ENCODE measurements at regions not wholly inside any gene's neighbourhood (a gene's known extent, or its start where the extent isn't known, plus 50 kb on each side); places are given as distances from the start of the nearest gene placed in this dataset.

- Histone ChIP-seq H3K4ac (ENCODE audit: low read depth, low read length) (no peak overlapping the region), H4K20me1 (ENCODE audit: insufficient read depth, low read length) (no peaks in the 10 kb centered on the region), H3K56ac (ENCODE audit: extremely low read depth, insufficient read depth, low read length) (no peak overlapping the region), H2BK15ac (ENCODE audit: low read depth, low read length) (no peak overlapping the region), H2AK5ac (ENCODE audit: low read depth, low read length) (no peak overlapping the region), H3K18ac (ENCODE audit: low read depth, low read length) (no peak overlapping the region), H3K79me1 (ENCODE audit: low read depth in 1 of 2, low read length in 2 of 2) (no peaks in the 10 kb centered on the region), H4K5ac (ENCODE audit: low read depth, low read length) (no peak overlapping the region), H2AK9ac (replicated peaks; ENCODE audit: low read depth, low read length, poor library complexity) (no peak overlapping the region), H3K4me2 (ENCODE audit: low read depth, low read length) (no peak overlapping the region), H2BK20ac (ENCODE audit: low read depth, low read length) (no peak overlapping the region), H3K27me3 (ENCODE audit: control insufficient read depth, insufficient read depth, low read length) (peaks cover 3% of the 10 kb centered on the region; the same call in 1 of the 2 replicates), H3K9me3 (ENCODE audit: control insufficient read depth, insufficient read depth, low read length) (no peaks in the 10 kb centered on the region), H3K4me1 (ENCODE audit: control insufficient read depth, insufficient read depth, low read length) (peaks cover 9% of the 10 kb centered on the region), H3K23ac (ENCODE audit: low read depth, low read length) (no peak overlapping the region), H4K91ac (ENCODE audit: insufficient read depth, low read depth, low read length) (no peak overlapping the region), H2BK120ac (ENCODE audit: low read depth, low read length) (no peak overlapping the region), H3K36me3 (ENCODE audit: control insufficient read depth, insufficient read depth, low read length) (no peaks in the 10 kb centered on the region), H3K9ac (ENCODE audit: low read depth, low read length) (no peak overlapping the region), H2AFZ (replicated peaks; ENCODE audit: low read length, poor library complexity) (no peak overlapping the region), H3K27ac (ENCODE audit: insufficient read depth, low read length) (no peak overlapping the region), H2BK5ac (ENCODE audit: low read depth, low read length, poor library complexity, severe bottlenecking) (no peak overlapping the region), H3K14ac (replicated peaks; ENCODE audit: low read depth, low read length) (no peak overlapping the region), H4K8ac (ENCODE audit: low read depth in 2 of 2, low read length in 2 of 2) (no peak overlapping the region), H3K9me1 (ENCODE audit: insufficient read depth, low read length) (0 out of 2 replicates have a peak, but pooled peaks cover 4% of the 10 kb centered on the region), H3K4me3 (ENCODE audit: insufficient read depth, low read depth, low read length) (no peak overlapping the region)
- dilution Hi-C loops (cut with HindIII; ENCODE audit: low sequenced_read_pairs, unreplicated experiment) (no loop called here), intact Hi-C loops (cut with micrococcal nuclease) (no loop called here), in situ Hi-C loops (cut with MboI; ENCODE audit: low sequenced_read_pairs) (no loop called here)
- BruUV-seq (replicated peaks): no TSS peak
- no CpG with 5 or more reads among the region's 2 CpGs for WGBS, 2 experiments (ENCODE audit: extremely low coverage in 2 of 2, insufficient read length in 1 of 2)
- CTCF ChIA-PET: interaction anchor here (0.6 kb wide), 1 partner anchor 43 kb away, joined by 3 read pairs; no protein-coding TSS in a partner anchor
- DNase-seq (no peak), ATAC-seq (ENCODE audit: low read depth) (no peak)
- TF ChIP-seq USF2 (IDR thresholded peaks at IDR 0.05; ENCODE audit: low read depth, low read length) (no peak), RFX5 (IDR thresholded peaks at IDR 0.05; ENCODE audit: low read depth, low read length) (no peak), FOS (IDR thresholded peaks at IDR 0.05; ENCODE audit: low read depth, low read length) (no peak), SMC3 (IDR thresholded peaks at IDR 0.05; ENCODE audit: low read depth, low read length) (no peak), CHD1 (IDR thresholded peaks at IDR 0.05; ENCODE audit: low read depth, low read length) (no peak), MAFK (IDR thresholded peaks at IDR 0.05; ENCODE audit: low read depth, low read length) (no peak), ELK1 (IDR thresholded peaks at IDR 0.05; ENCODE audit: borderline replicate concordance, low read depth, low read length) (no peak)
- POLR2A ChIA-PET (ENCODE audit: unreplicated experiment): no interaction called here
Measured at GRCh38 chr11:27234961-27235360, 128.1 kb downstream of the CCDC34 start.
